H1 (cell line): ENCODE measurements at regions not wholly inside any gene's neighbourhood (a gene's known extent, or its start where the extent isn't known, plus 50 kb on each side); places are given as distances from the start of the nearest gene placed in this dataset.

Source experiments
- JUND ChIP-seq: IDR thresholded peaks from 2 replicates; pipeline ENCODE4 v1.6.1; 2011; ENCODE audit warnings: mild to moderate bottlenecking, improper control_type of control experiment, low read length

GRCh38 chr7:11252011-11252607, 278.4 kb downstream of the PHF14 start (continued):
- no peak for TF ChIP-seq JUND
